ENCODE measurements at regions not wholly inside any gene's neighbourhood (a gene's known extent, or its start where the extent isn't known, plus 50 kb on each side); places are given as distances from the start of the nearest gene placed in this dataset.

GRCh38 chr13:84658491-84659358 is 776.5 kb upstream of the SLITRK1 start:
- no peak overlapping the region for H3K4me3 ChIP-seq (replicated peaks; ENCODE audit: insufficient read depth, low read length)
- no peak overlapping the region for H3K27ac ChIP-seq (replicated peaks)
- no peaks in the 10 kb centered on the region for H3K27me3 ChIP-seq (ENCODE audit: insufficient read depth, poor library complexity, severe bottlenecking)
- no peak for DNase-seq (ENCODE audit: low read depth in 1 of 2, low spot score in 1 of 2)
- TF ChIP-seq POLR2AphosphoS5 (IDR thresholded peaks at IDR 0.05; ENCODE audit: low read depth) = no peak
- no peak for TF ChIP-seq GABPA (IDR thresholded peaks at IDR 0.05; ENCODE audit: low read depth)
- no peak for TF ChIP-seq CTCF (IDR thresholded peaks at IDR 0.05; ENCODE audit: insufficient read depth, low read length)
- TF ChIP-seq SPI1 (IDR thresholded peaks at IDR 0.05; ENCODE audit: borderline replicate concordance, low read depth) = no peak
- TF ChIP-seq REST (IDR thresholded peaks at IDR 0.05; ENCODE audit: insufficient replicate concordance, low read depth) = no peak

GRCh38 chr13:84655677-84656076 is 773.4 kb upstream of the SLITRK1 start:
- no peaks in the 10 kb centered on the region for H3K27me3 ChIP-seq (ENCODE audit: insufficient read depth, poor library complexity, severe bottlenecking)
- DNase-seq (ENCODE audit: low read depth in 1 of 2, low spot score in 1 of 2) = no peak
- H3K27ac ChIP-seq (replicated peaks) = no peak overlapping the region
- H3K4me3 ChIP-seq (replicated peaks; ENCODE audit: insufficient read depth, low read length) = no peak overlapping the region
- no peak for TF ChIP-seq POLR2AphosphoS5 (IDR thresholded peaks at IDR 0.05; ENCODE audit: low read depth)
- TF ChIP-seq REST (IDR thresholded peaks at IDR 0.05; ENCODE audit: insufficient replicate concordance, low read depth) = no peak
- TF ChIP-seq GABPA (IDR thresholded peaks at IDR 0.05; ENCODE audit: low read depth) = no peak
- TF ChIP-seq CTCF (IDR thresholded peaks at IDR 0.05; ENCODE audit: insufficient read depth, low read length) = no peak
- TF ChIP-seq SPI1 (IDR thresholded peaks at IDR 0.05; ENCODE audit: borderline replicate concordance, low read depth) = no peak

GRCh38 chr13:84654654-84655275 is 772.5 kb upstream of the SLITRK1 start:
- no peak for TF ChIP-seq CTCF (IDR thresholded peaks at IDR 0.05; ENCODE audit: insufficient read depth, low read length)
- no peak for TF ChIP-seq GABPA (IDR thresholded peaks at IDR 0.05; ENCODE audit: low read depth)
- TF ChIP-seq REST (IDR thresholded peaks at IDR 0.05; ENCODE audit: insufficient replicate concordance, low read depth) = no peak
- no peak for TF ChIP-seq POLR2AphosphoS5 (IDR thresholded peaks at IDR 0.05; ENCODE audit: low read depth)
- TF ChIP-seq SPI1 (IDR thresholded peaks at IDR 0.05; ENCODE audit: borderline replicate concordance, low read depth) = no peak
- Histone ChIP-seq H3K27me3 (ENCODE audit: insufficient read depth, poor library complexity, severe bottlenecking) (no peaks in the 10 kb centered on the region), H3K4me3 (replicated peaks; ENCODE audit: insufficient read depth, low read length) (no peak overlapping the region), H3K27ac (replicated peaks) (no peak overlapping the region)
- DNase-seq (ENCODE audit: low read depth in 1 of 2, low spot score in 1 of 2) = no peak
